ENCODE measurements at regions not wholly inside any gene's neighbourhood (a gene's known extent, or its start where the extent isn't known, plus 50 kb on each side); places are given as distances from the start of the nearest gene placed in this dataset.

GRCh38 chr5:86129009-86129408, 488.7 kb upstream of the COX7C start:
- no peaks in the 10 kb centered on the region for H3K36me3 ChIP-seq
- H3K4me1 ChIP-seq = no peaks in the 10 kb centered on the region
- no peak for TF ChIP-seq CTCF (IDR thresholded peaks at IDR 0.05)
- H3K9me3 ChIP-seq = no peaks in the 10 kb centered on the region
- H3K27me3 ChIP-seq = no peaks in the 10 kb centered on the region
- no peak overlapping the region for H3K4me3 ChIP-seq
- no peak for DNase-seq (ENCODE audit: low spot score)
- H3K27ac ChIP-seq = no peak overlapping the region

GRCh38 chr5:86137297-86137696, 480.4 kb upstream of the COX7C start:
- Histone ChIP-seq H3K27ac (no peak overlapping the region), H3K27me3 (no peaks in the 10 kb centered on the region), H3K36me3 (no peaks in the 10 kb centered on the region), H3K4me3 (no peak overlapping the region), H3K4me1 (no peaks in the 10 kb centered on the region), H3K9me3 (no peaks in the 10 kb centered on the region)
- no peak for TF ChIP-seq CTCF (IDR thresholded peaks at IDR 0.05)
- no peak for DNase-seq (ENCODE audit: low spot score)

GRCh38 chr5:86143837-86144236, 473.9 kb upstream of the COX7C start:
- H3K27ac ChIP-seq = peak overlapping the region in 1 of 2 donors; percentile 32
- DNase-seq (ENCODE audit: low spot score) = no peak
- no peaks in the 10 kb centered on the region for H3K27me3 ChIP-seq
- no peaks in the 10 kb centered on the region for H3K36me3 ChIP-seq
- no peaks in the 10 kb centered on the region for H3K4me1 ChIP-seq
- no peak overlapping the region for H3K4me3 ChIP-seq
- no peaks in the 10 kb centered on the region for H3K9me3 ChIP-seq
- no peak for TF ChIP-seq CTCF (IDR thresholded peaks at IDR 0.05)

- TF ChIP-seq CTCF (IDR thresholded peaks at IDR 0.05) = no peak
- no peaks in the 10 kb centered on the region for H3K36me3 ChIP-seq
- H3K9me3 ChIP-seq = no peaks in the 10 kb centered on the region
- no peak overlapping the region for H3K4me3 ChIP-seq
- H3K27ac ChIP-seq = no peak overlapping the region
- H3K27me3 ChIP-seq = no peaks in the 10 kb centered on the region
- no peak for DNase-seq (ENCODE audit: low spot score)
- no peaks in the 10 kb centered on the region for H3K4me1 ChIP-seq
Observed at GRCh38 chr5:86152988-86153560, 464.7 kb upstream of the COX7C start.

GRCh38 chr5:86155796-86156195, 461.9 kb upstream of the COX7C start:
- TF ChIP-seq CTCF (IDR thresholded peaks at IDR 0.05) = no peak
- no peak for DNase-seq (ENCODE audit: low spot score)
- no peaks in the 10 kb centered on the region for H3K4me1 ChIP-seq
- no peak overlapping the region for H3K4me3 ChIP-seq
- no peaks in the 10 kb centered on the region for H3K9me3 ChIP-seq
- H3K27ac ChIP-seq = no peak overlapping the region
- no peaks in the 10 kb centered on the region for H3K36me3 ChIP-seq
- no peaks in the 10 kb centered on the region for H3K27me3 ChIP-seq

- no peaks in the 10 kb centered on the region for H3K9me3 ChIP-seq
- no peak for DNase-seq (ENCODE audit: low spot score)
- H3K4me1 ChIP-seq = no peaks in the 10 kb centered on the region
- H3K36me3 ChIP-seq = no peaks in the 10 kb centered on the region
- H3K4me3 ChIP-seq = no peak overlapping the region
- no peak for TF ChIP-seq CTCF (IDR thresholded peaks at IDR 0.05)
- no peak overlapping the region for H3K27ac ChIP-seq
- H3K27me3 ChIP-seq = no peaks in the 10 kb centered on the region
Observed at GRCh38 chr5:86170194-86170593, 447.5 kb upstream of the COX7C start.

All from right atrium auricular region (tissue), 2 donors.